HG02759 (cell line): ENCODE measurements at regions not wholly inside any gene's neighbourhood (a gene's known extent, or its start where the extent isn't known, plus 50 kb on each side); places are given as distances from the start of the nearest gene placed in this dataset.
"Not testable (repeated sequence)": the region's sequence is repeated elsewhere in the genome, so short reads cannot be mapped to it uniquely, and the experiment has no call there.

ENCODE experiments used
- ATAC-seq: cut with Tn5 transposase; IDR thresholded peaks from one replicate; pipeline ENCODE4 v1.9.1; 2021; ENCODE audit warnings: mild to moderate bottlenecking, moderate library complexity; ENCODE audit not compliant: unreplicated experiment

GRCh38 chr5:102613661-102614060, 114.9 kb upstream of the SLCO6A1 start:
- ATAC-seq, result no peak

GRCh38 chr5:102617191-102618187, 118.7 kb upstream of the SLCO6A1 start:
- ATAC-seq, result no peak

- no peak for ATAC-seq
These were observed 123.5 kb upstream of the SLCO6A1 start for GRCh38 chr5:102622262-102622661.

- ATAC-seq, result no peak
These were observed 124.7 kb upstream of the SLCO6A1 start for GRCh38 chr5:102623329-102624065.

GRCh38 chr5:102624405-102624804, 125.6 kb upstream of the SLCO6A1 start:
- no peak for ATAC-seq

- no peak for ATAC-seq
These were observed 126.7 kb upstream of the SLCO6A1 start for GRCh38 chr5:102625468-102625867.

GRCh38 chr5:102625928-102626327, 127.1 kb upstream of the SLCO6A1 start:
- no peak for ATAC-seq

- ATAC-seq, result no peak
These were observed 127.8 kb upstream of the PAM start for GRCh38 chr5:102627315-102627714.

- no peak for ATAC-seq
These were observed 126.5 kb upstream of the PAM start for GRCh38 chr5:102628441-102629175.

GRCh38 chr5:102629827-102630605, 125.1 kb upstream of the PAM start:
- no peak for ATAC-seq

- not testable (repeated sequence) for ATAC-seq
These were observed 119.7 kb upstream of the PAM start for GRCh38 chr5:102635399-102635798.

- no peak for ATAC-seq
These were observed 116.8 kb upstream of the PAM start for GRCh38 chr5:102638316-102638715.

- no peak for ATAC-seq
These were observed 116.0 kb upstream of the PAM start for GRCh38 chr5:102638912-102639652.

GRCh38 chr5:102649731-102650130, 105.4 kb upstream of the PAM start:
- ATAC-seq, result no peak

- no peak for ATAC-seq
These were observed 103.6 kb upstream of the PAM start for GRCh38 chr5:102651466-102651865.

- ATAC-seq, result no peak
These were observed 100.4 kb upstream of the PAM start for GRCh38 chr5:102654559-102655349.

- ATAC-seq, result no peak
These were observed 96.0 kb upstream of the PAM start for GRCh38 chr5:102659151-102659550.

GRCh38 chr5:102660111-102660510, 95.0 kb upstream of the PAM start:
- ATAC-seq, result no peak
